Erythroblast (primary cell): ENCODE measurements at regions not wholly inside any gene's neighbourhood (a gene's known extent, or its start where the extent isn't known, plus 50 kb on each side); places are given as distances from the start of the nearest gene placed in this dataset.

ENCODE experiments used
- GATA1 ChIP-seq: IDR thresholded peaks from 2 replicates; pipeline ENCODE4 v1.6.1; 2011; ENCODE audit warnings: low read depth, mild to moderate bottlenecking, control low read depth, low read length, moderate library complexity
- POLR2A ChIP-seq: IDR thresholded peaks from 2 replicates; pipeline ENCODE4 v1.6.1; 2011; ENCODE audit warnings: mild to moderate bottlenecking, low read length

DNA sequence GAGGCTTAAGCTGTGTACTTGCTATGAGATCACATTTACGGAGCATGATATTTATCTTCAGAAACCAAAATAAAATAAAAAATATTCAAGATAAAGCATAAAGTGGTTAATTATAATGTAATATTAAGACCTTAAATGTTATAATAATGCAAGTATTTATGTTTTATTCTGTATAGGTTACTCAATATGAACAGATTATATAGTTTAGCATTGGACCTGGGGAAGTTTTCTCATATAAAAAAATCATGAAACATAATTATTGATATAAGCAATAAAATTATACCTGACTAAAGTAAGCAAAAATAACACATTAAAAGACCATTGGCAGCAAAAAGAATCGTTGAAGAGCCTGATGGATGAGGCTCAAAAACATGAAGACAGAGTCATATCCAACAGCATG, 516.2 kb downstream of the SLC16A7 start:
- TF ChIP-seq POLR2A (no peak), GATA1 (no peak)
